ENCODE measurements at regions not wholly inside any gene's neighbourhood (a gene's known extent, or its start where the extent isn't known, plus 50 kb on each side); places are given as distances from the start of the nearest gene placed in this dataset.
"Not testable (repeated sequence)": the region's sequence is repeated elsewhere in the genome, so short reads cannot be mapped to it uniquely, and the experiment has no call there.

- not testable (repeated sequence) for H3K9me3 Mint-ChIP-seq; DNase-seq (ENCODE audit: low spot score in 2 of 2); ATAC-seq; H3K27ac Mint-ChIP-seq; H3K36me3 Mint-ChIP-seq
These were observed 76.4 kb upstream of the AADAT start for GRCh38 chr4:170166193-170166592.

- ATAC-seq (no peak), DNase-seq (ENCODE audit: low spot score in 2 of 2) (no peak)
- H3K27ac Mint-ChIP-seq = no peak overlapping the region
- H3K9me3 Mint-ChIP-seq = peaks cover 0 to 4% of the 10 kb centered on the region in 2 donors
- peaks cover 0 to 4% of the 10 kb centered on the region in 2 donors for H3K36me3 Mint-ChIP-seq
These were observed 72.7 kb upstream of the AADAT start for GRCh38 chr4:170162416-170162815.

- ATAC-seq (no peak), DNase-seq (ENCODE audit: low spot score in 2 of 2) (no peak)
- no peak overlapping the region for H3K27ac Mint-ChIP-seq
- H3K9me3 Mint-ChIP-seq = peaks cover 0 to 7% of the 10 kb centered on the region in 2 donors
- H3K36me3 Mint-ChIP-seq = peaks cover 0 to 5% of the 10 kb centered on the region in 2 donors
These were observed 67.9 kb upstream of the AADAT start for GRCh38 chr4:170157670-170158069.

- H3K9me3 Mint-ChIP-seq = no peaks in the 10 kb centered on the region
- no peaks in the 10 kb centered on the region for H3K36me3 Mint-ChIP-seq
- H3K27ac Mint-ChIP-seq = no peak overlapping the region
- ATAC-seq (no peak), DNase-seq (ENCODE audit: low spot score in 2 of 2) (no peak)
These were observed 55.4 kb upstream of the AADAT start for GRCh38 chr4:170145120-170145519.

GRCh38 chr4:170139764-170140163 lies 50.0 kb upstream of the AADAT start:
- H3K27ac Mint-ChIP-seq = no peak overlapping the region
- ATAC-seq = no peak
- H3K36me3 Mint-ChIP-seq = no peaks in the 10 kb centered on the region
- H3K9me3 Mint-ChIP-seq = no peaks in the 10 kb centered on the region
- DNase-seq (ENCODE audit: low spot score in 2 of 2) = no peak
